ENCODE measurements at regions not wholly inside any gene's neighbourhood (a gene's known extent, or its start where the extent isn't known, plus 50 kb on each side); places are given as distances from the start of the nearest gene placed in this dataset.

- TF ChIP-seq CTCF (IDR thresholded peaks at IDR 0.05; ENCODE audit: insufficient read depth, low read length) (no peak), REST (IDR thresholded peaks at IDR 0.05; ENCODE audit: insufficient replicate concordance, low read depth) (no peak), POLR2AphosphoS5 (IDR thresholded peaks at IDR 0.05; ENCODE audit: low read depth) (no peak), GABPA (IDR thresholded peaks at IDR 0.05; ENCODE audit: low read depth) (no peak)
Measured at GRCh38 chr2:239578381-239578780, 177.6 kb upstream of the HDAC4 start.
